Fibroblast of lung (primary cell): ENCODE measurements at regions not wholly inside any gene's neighbourhood (a gene's known extent, or its start where the extent isn't known, plus 50 kb on each side); places are given as distances from the start of the nearest gene placed in this dataset.

Source experiments
- DNase-seq, 2 donors: peaks; one replicate each; pipeline versions ENCODE4 v3.0.0 to v3.0.0-alpha.2; 2010; ENCODE audit warnings: low read depth in 2 of 2
- H2AFZ ChIP-seq: 2 replicates; pipeline ENCODE4 v1.5.1; 2012; ENCODE audit warnings: low read length, control low read depth, inconsistent platforms
- H3K27ac ChIP-seq: 2 replicates; pipeline ENCODE4 v1.5.1; 2011; ENCODE audit warnings: low read length, control low read depth; ENCODE audit not compliant: insufficient read depth
- H3K27me3 ChIP-seq: 2 replicates; pipeline ENCODE4 v1.5.1; 2011; ENCODE audit warnings: mild to moderate bottlenecking, low read length; ENCODE audit not compliant: control insufficient read depth, insufficient read depth
- H3K36me3 ChIP-seq: 2 replicates; pipeline ENCODE4 v1.5.1; 2011; ENCODE audit warnings: low read length; ENCODE audit not compliant: control insufficient read depth, insufficient read depth
- H3K4me1 ChIP-seq: 2 replicates; pipeline ENCODE4 v1.5.1; 2011; ENCODE audit warnings: low read length; ENCODE audit not compliant: control insufficient read depth, insufficient read depth; ENCODE audit errors: extremely low read depth
- H3K4me2 ChIP-seq: 2 replicates; pipeline ENCODE4 v1.5.1; 2011; ENCODE audit warnings: low read length, control low read depth; ENCODE audit not compliant: insufficient read depth; ENCODE audit errors: extremely low read depth
- H3K4me3 ChIP-seq, 4 experiments: fragments of 200-600 bp in 1 of 4; sonication (generic) in 1 of 4; replicated peaks in 1 of 4; 2 replicates each; pipeline ENCODE4 v1.5.1; 2011 to 2016; ENCODE audit warnings: low read length in 4 of 4, low read depth in 3 of 4, mild to moderate bottlenecking in 3 of 4, control low read depth in 2 of 4, inconsistent platforms in 1 of 4, mixed read lengths in 1 of 4; ENCODE audit not compliant: insufficient read depth in 1 of 4; ENCODE audit errors: control extremely low read depth in 1 of 4
- H3K79me2 ChIP-seq: 2 replicates; pipeline ENCODE4 v1.5.1; 2012; ENCODE audit warnings: mild to moderate bottlenecking, low read length, inconsistent platforms; ENCODE audit not compliant: control insufficient read depth, insufficient read depth
- H3K9ac ChIP-seq: 2 replicates; pipeline ENCODE4 v1.5.1; 2011; ENCODE audit warnings: mild to moderate bottlenecking, low read length, control low read depth; ENCODE audit not compliant: insufficient read depth
- H3K9me3 ChIP-seq: 2 replicates; pipeline ENCODE4 v1.5.1; 2012; ENCODE audit warnings: low read depth, low read length; ENCODE audit not compliant: control insufficient read depth, insufficient read depth
- H4K20me1 ChIP-seq: 2 replicates; pipeline ENCODE4 v1.5.1; 2011; ENCODE audit warnings: low read length; ENCODE audit not compliant: control insufficient read depth, insufficient read depth; ENCODE audit errors: extremely low read depth
- EZH2 ChIP-seq: IDR thresholded peaks from 2 replicates; pipeline ENCODE4 v1.5.1; 2012; ENCODE audit warnings: low read length, control low read depth, mild to moderate bottlenecking; ENCODE audit errors: missing control alignments
- TF ChIP-seq, protein P1 (sequence below), 2 donors: IDR thresholded peaks in 1 of 2; conservative IDR thresholded peaks in 1 of 2; 1 replicate in 1 of 2; 2 replicates in 1 of 2; pipeline ENCODE4 v1.5.1; 2011 to 2012; ENCODE audit warnings: low read length in 2 of 2, control low read depth in 1 of 2, inconsistent platforms in 1 of 2, low read depth in 1 of 2, mild to moderate bottlenecking in 1 of 2

GRCh38 chr12:131478468-131478867 is 232.4 kb upstream of the SFSWAP start:
- H4K20me1 ChIP-seq: no peaks in the 10 kb centered on the region
- no peak overlapping the region for H3K27ac ChIP-seq
- no peak overlapping the region for H3K4me2 ChIP-seq
- no peak overlapping the region for H3K4me3 ChIP-seq
- H3K36me3 ChIP-seq: no peaks in the 10 kb centered on the region
- H2AFZ ChIP-seq: no peak overlapping the region
- H3K9me3 ChIP-seq: no peaks in the 10 kb centered on the region
- H3K27me3 ChIP-seq: no peaks in the 10 kb centered on the region
- no peak overlapping the region for H3K9ac ChIP-seq
- DNase-seq: no peak
- no peaks in the 10 kb centered on the region for H3K79me2 ChIP-seq
- H3K4me1 ChIP-seq: no peaks in the 10 kb centered on the region
- TF ChIP-seq EZH2: no peak
- TF ChIP-seq, protein P1, sequence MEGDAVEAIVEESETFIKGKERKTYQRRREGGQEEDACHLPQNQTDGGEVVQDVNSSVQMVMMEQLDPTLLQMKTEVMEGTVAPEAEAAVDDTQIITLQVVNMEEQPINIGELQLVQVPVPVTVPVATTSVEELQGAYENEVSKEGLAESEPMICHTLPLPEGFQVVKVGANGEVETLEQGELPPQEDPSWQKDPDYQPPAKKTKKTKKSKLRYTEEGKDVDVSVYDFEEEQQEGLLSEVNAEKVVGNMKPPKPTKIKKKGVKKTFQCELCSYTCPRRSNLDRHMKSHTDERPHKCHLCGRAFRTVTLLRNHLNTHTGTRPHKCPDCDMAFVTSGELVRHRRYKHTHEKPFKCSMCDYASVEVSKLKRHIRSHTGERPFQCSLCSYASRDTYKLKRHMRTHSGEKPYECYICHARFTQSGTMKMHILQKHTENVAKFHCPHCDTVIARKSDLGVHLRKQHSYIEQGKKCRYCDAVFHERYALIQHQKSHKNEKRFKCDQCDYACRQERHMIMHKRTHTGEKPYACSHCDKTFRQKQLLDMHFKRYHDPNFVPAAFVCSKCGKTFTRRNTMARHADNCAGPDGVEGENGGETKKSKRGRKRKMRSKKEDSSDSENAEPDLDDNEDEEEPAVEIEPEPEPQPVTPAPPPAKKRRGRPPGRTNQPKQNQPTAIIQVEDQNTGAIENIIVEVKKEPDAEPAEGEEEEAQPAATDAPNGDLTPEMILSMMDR (conservative IDR thresholded peaks at IDR 0.05 in 1 of 2, IDR thresholded peaks at IDR 0.05 in 1 of 2; ENCODE audit: low read depth in 1 of 2, low read length in 2 of 2): no peak

DNA sequence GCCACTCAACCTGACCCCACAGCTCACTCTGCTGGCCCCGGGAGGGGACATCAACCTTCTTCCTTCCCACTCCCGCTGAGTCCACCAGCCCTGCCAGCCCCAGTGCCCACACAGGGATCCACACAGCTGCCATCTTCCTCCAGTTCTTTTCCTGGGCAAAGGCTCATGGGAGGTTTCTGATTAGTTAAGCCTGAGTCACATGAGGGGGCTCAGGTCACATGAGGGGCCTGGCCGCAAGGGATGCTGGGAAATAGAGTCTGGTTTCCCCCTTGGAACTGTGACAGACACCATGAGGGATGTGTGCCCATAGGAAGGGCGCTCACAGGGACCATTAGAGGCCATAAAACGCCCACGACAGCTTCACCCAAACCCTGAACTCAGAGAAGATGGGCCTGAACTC is 228.7 kb upstream of the SFSWAP start:
- Histone ChIP-seq H3K4me2 (no peak overlapping the region), H3K4me3 (no peak overlapping the region), H3K27me3 (no peaks in the 10 kb centered on the region), H4K20me1 (no peaks in the 10 kb centered on the region), H3K9ac (no peak overlapping the region), H3K27ac (no peak overlapping the region), H3K36me3 (no peaks in the 10 kb centered on the region), H2AFZ (no peak overlapping the region), H3K4me1 (no peaks in the 10 kb centered on the region), H3K79me2 (no peaks in the 10 kb centered on the region), H3K9me3 (no peaks in the 10 kb centered on the region)
- TF ChIP-seq EZH2: no peak
- TF ChIP-seq, protein P1 (conservative IDR thresholded peaks at IDR 0.05 in 1 of 2, IDR thresholded peaks at IDR 0.05 in 1 of 2; ENCODE audit: low read depth in 1 of 2, low read length in 2 of 2): no peak
- DNase-seq: no peak

DNA sequence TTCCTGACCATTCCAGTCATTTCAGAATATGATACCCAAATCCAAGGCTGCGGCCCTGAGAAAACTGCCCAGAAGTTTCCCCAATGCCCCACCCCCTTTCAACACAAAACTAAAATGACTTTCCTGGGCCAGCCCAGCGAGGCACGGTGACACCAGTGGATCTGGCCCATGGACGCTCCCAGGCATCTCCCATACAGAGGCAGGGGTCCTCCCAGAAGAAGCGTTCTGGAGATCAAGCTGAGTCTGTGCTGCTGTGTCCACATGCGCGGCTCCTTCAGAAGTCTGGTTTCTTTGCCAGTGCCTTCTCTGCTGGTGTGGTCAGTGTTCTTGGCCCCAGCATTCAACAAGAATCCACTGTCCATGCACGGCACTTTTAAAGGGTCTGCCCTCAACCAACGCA is 228.2 kb upstream of the SFSWAP start:
- Histone ChIP-seq H3K79me2 (no peaks in the 10 kb centered on the region), H3K9ac (no peak overlapping the region), H3K4me2 (no peak overlapping the region), H3K27me3 (no peaks in the 10 kb centered on the region), H3K4me1 (no peaks in the 10 kb centered on the region), H3K36me3 (no peaks in the 10 kb centered on the region), H4K20me1 (no peaks in the 10 kb centered on the region), H3K9me3 (no peaks in the 10 kb centered on the region), H2AFZ (no peak overlapping the region), H3K4me3 (no peak overlapping the region), H3K27ac (no peak overlapping the region)
- no peak for DNase-seq
- TF ChIP-seq, protein P1 (conservative IDR thresholded peaks at IDR 0.05 in 1 of 2, IDR thresholded peaks at IDR 0.05 in 1 of 2; ENCODE audit: low read depth in 1 of 2, low read length in 2 of 2): no peak
- TF ChIP-seq EZH2: no peak
